SK-N-SH (cell line): ENCODE measurements at regions not wholly inside any gene's neighbourhood (a gene's known extent, or its start where the extent isn't known, plus 50 kb on each side); places are given as distances from the start of the nearest gene placed in this dataset.

Experiments used
- CTCF ChIA-PET: fragments of 300-600, 350-600 bp; formaldehyde crosslinking; extraction: SDS; loops from one replicate; lab custom pipeline; 2021; lab: Yijun Ruan, JAX
- POLR2A ChIA-PET: fragments of 350-600 bp; sonication (Branson Sonifier 250); formaldehyde crosslinking; extraction: SDS; loops from one replicate; lab custom pipeline; 2020; ENCODE audit warnings: antibody characterized with exemption, inconsistent platforms; lab: Yijun Ruan, JAX
- DNase-seq: peaks from one replicate; pipeline ENCODE4 v3.0.0; 2012
- H2AFZ ChIP-seq: fragments of 200-600 bp; sonication (generic); 2 replicates; pipeline ENCODE4 v1.8.1; 2016; ENCODE audit warnings: antibody characterized with exemption, mild to moderate bottlenecking, low read depth
- H3F3A ChIP-seq: fragments of 200-600 bp; sonication (generic); replicated peaks from 2 replicates; pipeline ENCODE3; 2016; ENCODE audit warnings: antibody characterized with exemption, mild to moderate bottlenecking; ENCODE audit not compliant: insufficient read depth
- H3K27ac ChIP-seq, 2 experiments: fragments of 200-500 bp in 1 of 2; fragments of 200-600 bp in 1 of 2; sonication (Bioruptor generic) in 1 of 2; sonication (generic), shearing (Covaris generic) in 1 of 2; 2 replicates each; pipeline versions ENCODE4 v1.5.1 to v1.6.1; 2014 to 2016; ENCODE audit warnings: low read depth in 2 of 2, inconsistent platforms in 1 of 2, low read length in 1 of 2, mild to moderate bottlenecking in 1 of 2, mixed read lengths in 1 of 2
- H3K27me3 ChIP-seq: fragments of 200-600 bp; sonication (generic), shearing (Covaris generic); 2 replicates; pipeline ENCODE4 v1.6.1; 2016; ENCODE audit warnings: mixed run types; ENCODE audit not compliant: insufficient read depth
- H3K36me3 ChIP-seq, 2 experiments: fragments of 200-500 bp in 1 of 2; fragments of 200-600 bp in 1 of 2; sonication (Bioruptor generic) in 1 of 2; sonication (generic) in 1 of 2; replicated peaks in 1 of 2; 2 replicates each; pipeline versions ENCODE3 to v1.5.1; 2014 to 2016; ENCODE audit warnings: low read length in 1 of 2, mild to moderate bottlenecking in 1 of 2; ENCODE audit not compliant: insufficient read depth in 2 of 2, control insufficient read depth in 1 of 2
- H3K4me1 ChIP-seq, 2 experiments: fragments of 200-500 bp in 1 of 2; fragments of 200-600 bp in 1 of 2; sonication (Bioruptor generic) in 1 of 2; sonication (generic), shearing (Covaris generic) in 1 of 2; 2 replicates each; pipeline versions ENCODE4 v1.5.1 to v1.6.1; 2014 to 2016; ENCODE audit warnings: low read depth in 1 of 2, low read length in 1 of 2, mixed run types in 1 of 2; ENCODE audit not compliant: insufficient read depth in 2 of 2, control insufficient read depth in 1 of 2
- H3K4me2 ChIP-seq: fragments of 200-600 bp; sonication (generic), shearing (Covaris generic); 2 replicates; pipeline ENCODE4 v1.6.1; 2017; ENCODE audit warnings: mixed run types
- H3K4me3 ChIP-seq, 2 experiments: fragments of 200-500 bp in 1 of 2; fragments of 200-600 bp in 1 of 2; sonication (Bioruptor generic) in 1 of 2; sonication (generic), shearing (Covaris generic) in 1 of 2; 2 replicates each; pipeline versions ENCODE4 v1.5.1 to v1.8.1; 2014 to 2016; ENCODE audit warnings: low read depth in 2 of 2, inconsistent platforms in 1 of 2, low read length in 1 of 2, mild to moderate bottlenecking in 1 of 2, mixed read lengths in 1 of 2, moderate library complexity in 1 of 2
- H3K79me2 ChIP-seq: fragments of 200-600 bp; sonication (generic); 2 replicates; pipeline ENCODE4 v1.8.1; 2017; ENCODE audit warnings: mild to moderate bottlenecking; ENCODE audit not compliant: insufficient read depth
- H3K9ac ChIP-seq: fragments of 200-600 bp; sonication (generic); 2 replicates; pipeline ENCODE4 v1.6.1; 2017; ENCODE audit warnings: mixed run types
- H3K9me2 ChIP-seq: fragments of 200-600 bp; sonication (generic); 2 replicates; pipeline ENCODE4 v1.6.1; 2017; ENCODE audit warnings: mixed run types
- H3K9me3 ChIP-seq: fragments of 200-600 bp; sonication (generic); 2 replicates; pipeline ENCODE4 v1.6.1; 2017; ENCODE audit warnings: mixed run types, mild to moderate bottlenecking, moderate library complexity
- H4K20me1 ChIP-seq: fragments of 200-600 bp; sonication (generic); 2 replicates; pipeline ENCODE4 v1.6.1; 2017; ENCODE audit warnings: mild to moderate bottlenecking, mixed run types; ENCODE audit not compliant: insufficient read depth
- CTCF ChIP-seq: fragments of 200-600 bp; sonication (generic); IDR thresholded peaks from 2 replicates; pipeline ENCODE4 v1.6.1; 2017; ENCODE audit warnings: antibody characterized with exemption, mild to moderate bottlenecking, moderate library complexity
- ELF1 ChIP-seq: IDR thresholded peaks from 2 replicates; pipeline ENCODE4 v1.4.0; 2012
- EP300 ChIP-seq, 2 experiments: IDR thresholded peaks; 2 replicates each; pipeline versions ENCODE4 v1.4.0 to v1.6.1; 2012; ENCODE audit warnings: borderline replicate concordance in 1 of 2, low read depth in 1 of 2, low read length in 1 of 2
- FOSL2 ChIP-seq: IDR thresholded peaks from 2 replicates; pipeline ENCODE4 v1.4.0; 2012; ENCODE audit warnings: low read depth, mild to moderate bottlenecking, moderate library complexity, borderline replicate concordance
- FOXM1 ChIP-seq: IDR thresholded peaks from 2 replicates; pipeline ENCODE4 v1.4.0; 2012; ENCODE audit warnings: low read depth, mild to moderate bottlenecking
- GABPA ChIP-seq: IDR thresholded peaks from 2 replicates; pipeline ENCODE4 v1.4.0; 2012; ENCODE audit warnings: low read depth, mild to moderate bottlenecking
- GATA2 ChIP-seq: sonication (generic); formaldehyde crosslinking; IDR thresholded peaks from 2 replicates; pipeline ENCODE4 v1.5.0; 2020; ENCODE audit warnings: mild to moderate bottlenecking, missing genetic modification reagents
- IRF3 ChIP-seq: fragments of 150-350 bp; IDR thresholded peaks from 2 replicates; pipeline ENCODE4 v1.6.1; 2016; ENCODE audit warnings: mild to moderate bottlenecking, low read depth, low read length
- POLR2AphosphoS5 ChIP-seq: IDR thresholded peaks from 2 replicates; pipeline ENCODE4 v1.6.1; 2012; ENCODE audit warnings: low read depth, low read length
- REST ChIP-seq: IDR thresholded peaks from 2 replicates; pipeline ENCODE4 v1.6.1; 2012; ENCODE audit warnings: mild to moderate bottlenecking, low read depth, low read length, moderate library complexity
- SIN3A ChIP-seq: IDR thresholded peaks from 2 replicates; pipeline ENCODE4 v1.6.1; 2012; ENCODE audit warnings: low read depth, mild to moderate bottlenecking, low read length, moderate library complexity, borderline replicate concordance
- TCF12 ChIP-seq: IDR thresholded peaks from 2 replicates; pipeline ENCODE4 v1.4.0; 2012
- TEAD4 ChIP-seq: IDR thresholded peaks from 2 replicates; pipeline ENCODE4 v1.4.0; 2012; ENCODE audit warnings: mild to moderate bottlenecking, borderline replicate concordance; ENCODE audit not compliant: insufficient read depth
- YY1 ChIP-seq: IDR thresholded peaks from 2 replicates; pipeline ENCODE4 v1.4.0; 2012; ENCODE audit warnings: low read depth, mild to moderate bottlenecking
- ZBTB33 ChIP-seq: IDR thresholded peaks from 2 replicates; pipeline ENCODE4 v1.4.0; 2012; ENCODE audit warnings: low read depth, borderline replicate concordance
- WGBS: methylation state at CpG from one replicate; pipeline ENCODE4 v1.1.6; 2017; ENCODE audit warnings: low lambda C conversion rate; 5-methylcytosine and 5-hydroxymethylcytosine counted together

GRCh38 chr17:73875346-73875745, 231.1 kb upstream of the SDK2 start:
- no peak for DNase-seq
- Histone ChIP-seq H4K20me1 (no peaks in the 10 kb centered on the region), H3K4me1 (peaks cover 0 to 5% of the 10 kb centered on the region in 2 experiments; a peak in 1 of 4 replicates), H3F3A (no peaks in the 10 kb centered on the region), H3K9me3 (no peaks in the 10 kb centered on the region), H3K36me3 (no peaks in the 10 kb centered on the region), H2AFZ (no peak overlapping the region), H3K9ac (no peak overlapping the region), H3K4me2 (no peak overlapping the region), H3K9me2 (no peaks in the 10 kb centered on the region), H3K27ac (no peak overlapping the region), H3K79me2 (no peaks in the 10 kb centered on the region), H3K27me3 (no peaks in the 10 kb centered on the region), H3K4me3 (no peak overlapping the region)
- 18% methylated on average over 3 of the region's 3 CpGs for WGBS
- POLR2A ChIA-PET, result no interaction called here
- CTCF ChIA-PET, result interaction anchor here (1.1 to 2.4 kb wide), 3 partner anchors 11 to 275 kb away, joined by 3 to 5 read pairs (median 4); no protein-coding TSS in a partner anchor
- no peak for TF ChIP-seq EP300 (IDR thresholded peaks at IDR 0.05; ENCODE audit: borderline replicate concordance in 1 of 2, low read depth in 1 of 2, low read length in 1 of 2)
- TF ChIP-seq GATA2 (CRISPR knock-in tag), result no peak
- TF ChIP-seq FOXM1, result no peak
- no peak for TF ChIP-seq POLR2AphosphoS5
- no peak for TF ChIP-seq GABPA
- no peak for TF ChIP-seq REST
- TF ChIP-seq CTCF, result no peak
- TF ChIP-seq ZBTB33, result no peak

GRCh38 chr17:73877962-73878361, 233.7 kb upstream of the SDK2 start:
- Histone ChIP-seq H3K79me2 (no peaks in the 10 kb centered on the region), H4K20me1 (no peaks in the 10 kb centered on the region), H3K4me2 (no peak overlapping the region), H3F3A (no peaks in the 10 kb centered on the region), H3K9ac (no peak overlapping the region), H3K9me2 (no peaks in the 10 kb centered on the region), H3K27ac (no peak overlapping the region), H3K4me3 (no peak overlapping the region), H3K36me3 (no peaks in the 10 kb centered on the region), H3K27me3 (no peaks in the 10 kb centered on the region), H3K9me3 (no peaks in the 10 kb centered on the region), H2AFZ (no peak overlapping the region), H3K4me1 (peaks cover 0 to 5% of the 10 kb centered on the region in 2 experiments; a peak in 1 of 4 replicates)
- 16% methylated on average over 7 of the region's 9 CpGs for WGBS
- DNase-seq, result no peak
- POLR2A ChIA-PET, result no interaction called here
- CTCF ChIA-PET, result no interaction called here
- no peak for TF ChIP-seq IRF3
- no peak for TF ChIP-seq TCF12
- TF ChIP-seq SIN3A, result no peak
- no peak for TF ChIP-seq YY1
- TF ChIP-seq TEAD4, result no peak
- TF ChIP-seq FOSL2, result no peak
- TF ChIP-seq ZBTB33, result no peak
- TF ChIP-seq ELF1, result no peak
